ENCODE measurements at regions not wholly inside any gene's neighbourhood (a gene's known extent, or its start where the extent isn't known, plus 50 kb on each side); places are given as distances from the start of the nearest gene placed in this dataset.

DNA sequence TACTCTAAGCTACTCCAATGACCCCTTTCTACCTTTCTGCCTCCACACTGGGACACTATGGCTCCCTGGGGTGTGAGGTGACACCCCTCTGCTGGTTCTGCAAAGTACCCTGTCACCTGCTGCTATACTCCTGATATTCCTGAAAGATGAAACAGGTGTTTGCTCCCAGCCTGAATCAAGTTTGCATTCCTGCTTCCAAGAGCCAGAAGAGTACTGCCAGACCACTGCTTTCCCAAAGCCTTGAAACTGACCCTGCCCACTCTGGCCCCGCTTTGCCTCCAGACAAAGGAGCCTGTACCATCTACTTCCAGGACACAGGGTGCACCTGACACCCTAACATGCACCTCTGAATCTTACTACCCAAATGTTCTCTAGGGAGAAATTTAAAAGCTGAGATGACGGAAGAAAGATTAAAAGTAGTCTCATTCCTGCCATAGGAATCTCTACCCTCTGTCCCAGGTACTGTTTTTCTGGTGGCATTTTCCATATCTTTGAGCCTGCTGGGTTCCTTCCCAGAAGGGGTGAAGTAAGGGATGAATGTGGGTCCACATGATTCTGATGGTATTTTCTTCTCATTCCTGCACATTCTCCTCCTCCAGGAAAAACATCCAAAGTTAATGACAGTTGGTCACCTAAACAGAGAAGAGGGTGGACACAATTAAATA lies 70.3 kb upstream of the DUSP10 start:
- DNase-seq (ENCODE audit: low spot score) = no peak

DNA sequence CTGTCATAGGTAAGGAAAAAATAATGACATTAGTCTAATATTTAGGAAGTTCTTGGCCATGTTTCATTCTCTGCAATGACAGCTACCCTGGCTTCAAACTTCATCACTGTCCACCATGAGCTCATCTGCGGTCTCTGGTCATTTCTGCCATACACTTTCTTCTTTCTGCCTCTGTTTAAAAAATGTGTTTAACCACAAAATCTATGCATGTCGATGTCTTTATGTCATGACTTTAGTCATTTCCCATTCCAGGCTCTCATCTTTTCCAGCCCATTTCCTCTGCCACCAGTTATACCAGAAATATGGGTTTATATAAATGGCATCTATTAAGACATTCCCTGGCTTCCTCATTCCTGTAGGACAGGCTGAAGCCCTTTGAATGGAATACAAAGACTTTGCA lies 68.5 kb upstream of the DUSP10 start:
- no peak for DNase-seq (ENCODE audit: low spot score)

DNA sequence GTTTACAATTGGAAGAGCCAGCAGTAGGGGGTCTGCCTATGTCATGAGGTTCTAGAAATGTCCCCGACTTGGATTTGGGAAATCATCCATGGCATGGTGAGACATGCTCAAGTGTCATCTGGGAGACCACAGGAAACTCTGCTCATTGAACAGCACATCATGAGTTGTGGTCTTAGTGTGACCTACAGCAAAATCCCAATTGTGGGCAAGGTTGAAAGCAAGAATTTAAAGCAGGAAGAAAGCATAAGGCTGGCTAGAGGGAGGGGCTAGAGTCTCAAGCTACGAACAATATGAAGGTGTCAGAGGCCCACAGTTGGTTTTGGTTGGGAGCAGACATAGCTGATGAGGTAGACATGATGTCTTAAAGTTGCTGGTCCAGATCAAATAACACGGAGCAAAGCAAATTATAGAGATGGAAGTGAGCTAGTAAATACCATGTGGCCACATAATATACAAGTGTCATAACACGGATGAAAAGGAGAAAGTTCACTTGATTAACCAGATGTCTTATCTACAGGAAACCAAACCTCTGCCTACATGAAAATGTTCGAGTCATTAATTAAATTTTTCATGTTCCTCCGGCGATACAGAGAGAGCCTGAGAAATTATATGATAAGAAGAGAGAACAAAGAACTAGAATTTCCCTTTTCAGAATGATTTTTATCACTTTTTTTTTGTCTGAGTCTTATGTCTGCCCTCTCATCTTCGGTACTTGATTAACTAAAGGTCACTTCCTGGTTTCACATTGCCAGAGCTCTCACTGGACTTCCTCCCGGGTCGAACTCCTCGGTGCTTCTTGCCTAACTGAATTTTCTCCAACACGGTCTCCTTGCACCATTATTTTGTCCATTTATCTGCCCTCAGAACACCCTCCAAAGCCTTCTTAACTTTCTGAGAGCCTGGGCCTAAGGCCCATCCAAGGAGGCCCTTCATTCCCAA lies 67.5 kb upstream of the DUSP10 start:
- DNase-seq (ENCODE audit: low spot score) = no peak

DNA sequence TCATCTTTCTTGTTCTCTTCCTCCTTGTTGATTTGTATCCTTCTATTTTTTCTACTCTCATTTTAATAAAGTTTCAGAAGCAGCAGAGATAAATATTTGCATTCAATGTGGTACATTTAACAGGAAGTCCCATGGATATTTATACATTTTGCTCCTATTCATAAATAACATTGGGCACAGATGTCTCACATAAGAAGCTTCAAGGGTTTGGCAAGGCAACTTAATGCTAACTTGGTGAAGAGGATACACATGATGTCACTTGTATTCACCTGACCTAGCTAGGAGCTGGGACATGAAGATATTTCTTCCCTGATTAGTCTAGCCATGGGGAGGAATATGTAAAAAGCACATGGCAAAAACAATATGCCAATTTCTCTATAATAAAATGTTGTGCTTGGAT lies 65.1 kb upstream of the DUSP10 start:
- no peak for DNase-seq (ENCODE audit: low spot score)

DNA sequence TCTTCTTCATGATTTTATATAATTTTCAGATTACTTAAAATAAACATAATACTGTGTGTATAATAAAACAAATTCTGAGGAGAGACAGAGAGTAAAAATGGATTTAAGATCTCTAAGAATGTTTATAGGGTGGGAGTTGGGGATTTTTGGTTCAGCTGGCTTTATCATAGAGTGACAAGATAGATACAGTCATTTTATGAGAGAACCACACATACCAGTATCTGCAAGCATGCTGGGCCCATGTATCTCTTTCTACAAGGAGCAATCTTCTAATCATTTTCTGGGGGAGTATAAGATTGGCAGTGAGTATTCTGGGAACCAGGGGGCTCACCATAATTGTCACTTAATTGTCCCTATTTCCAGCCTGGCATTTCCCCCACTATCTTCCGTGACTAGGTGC lies 64.3 kb upstream of the DUSP10 start:
- DNase-seq (ENCODE audit: low spot score) = no peak

DNA sequence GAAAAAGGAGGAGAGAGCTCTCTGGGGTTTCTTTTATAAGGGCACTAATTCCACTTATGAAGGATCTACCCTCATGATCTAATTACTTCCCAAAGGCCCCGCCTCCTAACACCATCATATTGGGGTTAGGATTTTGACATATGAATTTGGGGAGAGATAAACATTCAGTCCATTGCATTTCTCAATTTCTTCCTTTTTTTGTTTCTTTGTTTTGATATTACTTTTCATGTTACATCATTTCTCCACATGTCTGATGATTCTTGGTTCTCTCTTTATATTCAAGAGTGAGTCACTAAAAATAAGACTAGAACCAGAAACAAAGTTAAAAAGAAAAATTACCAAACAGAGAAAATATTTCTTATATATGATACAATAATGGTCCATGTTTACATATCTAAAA lies 63.2 kb upstream of the DUSP10 start:
- no peak for DNase-seq (ENCODE audit: low spot score)

DNA sequence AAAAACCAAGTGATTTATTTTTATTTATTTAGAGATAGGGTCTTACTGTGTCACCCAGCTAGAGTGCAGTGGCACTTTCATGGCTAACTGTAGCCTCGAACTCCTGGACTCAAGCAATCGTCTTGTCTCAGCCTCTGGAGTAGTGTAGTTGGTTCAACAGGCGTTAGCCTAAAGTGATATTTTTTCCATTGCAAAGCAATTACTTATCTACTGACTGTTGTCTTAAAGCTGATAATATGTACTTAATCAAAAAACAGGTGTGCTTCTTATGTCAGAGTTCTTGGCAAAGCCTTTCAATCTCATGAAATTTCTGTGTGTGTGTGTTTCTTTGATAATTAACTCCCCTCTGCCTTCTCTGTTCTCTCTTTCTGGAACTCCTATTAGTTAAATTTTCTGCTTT lies 62.4 kb upstream of the DUSP10 start:
- DNase-seq (ENCODE audit: low spot score) = no peak

DNA sequence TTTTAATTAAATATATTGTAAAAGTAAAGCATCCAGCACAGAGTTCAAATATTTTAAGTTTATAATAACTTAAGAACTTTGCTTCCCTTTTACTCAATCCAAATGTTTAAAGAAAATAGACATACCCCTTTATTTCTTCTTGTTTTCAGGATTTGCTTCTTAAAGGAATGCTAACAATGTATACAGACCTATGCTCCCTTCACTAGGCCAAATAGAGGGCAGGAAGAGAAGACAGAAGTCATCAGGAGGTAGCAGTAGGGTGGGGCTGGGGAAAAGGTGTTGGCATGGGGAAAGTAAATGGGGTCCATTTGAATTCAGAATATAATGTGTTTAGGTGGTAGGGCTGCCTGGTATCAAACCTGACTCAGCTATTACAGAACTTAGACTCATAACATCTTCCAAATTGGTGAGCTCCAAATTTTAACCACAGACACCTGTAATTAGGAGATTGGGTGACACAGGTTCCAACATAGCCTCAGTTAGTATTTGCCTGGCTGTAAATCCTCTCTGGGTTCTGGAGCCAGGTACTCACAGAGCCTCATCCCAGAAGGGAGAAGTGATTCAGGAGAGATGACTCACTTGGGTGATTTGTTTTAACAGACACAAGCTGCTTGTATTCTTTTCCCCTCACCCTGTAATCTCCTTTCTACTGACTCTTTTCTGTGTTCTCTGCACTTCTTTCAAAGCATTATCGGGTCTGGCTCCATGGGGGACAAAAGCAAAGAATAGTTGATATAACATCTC lies 60.1 kb upstream of the DUSP10 start:
- no peak for DNase-seq (ENCODE audit: low spot score)

DNA sequence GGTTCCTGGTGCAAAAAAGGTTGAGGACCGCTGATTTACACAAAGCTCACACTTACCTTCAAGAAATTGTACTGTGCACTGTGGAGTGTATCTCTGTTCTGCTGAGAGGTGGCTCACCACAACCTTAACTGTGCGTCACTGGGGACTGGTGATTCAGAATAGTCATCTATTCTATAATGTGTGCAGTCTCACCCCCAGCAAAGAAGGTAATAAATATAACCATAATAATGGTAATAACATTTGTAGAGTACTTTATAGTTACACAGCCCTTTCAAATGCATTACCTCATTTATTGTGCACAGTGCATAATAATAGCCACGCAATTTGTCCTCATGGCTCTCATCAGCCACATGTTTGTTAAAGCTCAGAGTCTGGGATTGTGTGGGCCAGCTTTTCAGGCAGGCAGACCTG lies 59.4 kb upstream of the DUSP10 start:
- no peak for DNase-seq (ENCODE audit: low spot score)

DNA sequence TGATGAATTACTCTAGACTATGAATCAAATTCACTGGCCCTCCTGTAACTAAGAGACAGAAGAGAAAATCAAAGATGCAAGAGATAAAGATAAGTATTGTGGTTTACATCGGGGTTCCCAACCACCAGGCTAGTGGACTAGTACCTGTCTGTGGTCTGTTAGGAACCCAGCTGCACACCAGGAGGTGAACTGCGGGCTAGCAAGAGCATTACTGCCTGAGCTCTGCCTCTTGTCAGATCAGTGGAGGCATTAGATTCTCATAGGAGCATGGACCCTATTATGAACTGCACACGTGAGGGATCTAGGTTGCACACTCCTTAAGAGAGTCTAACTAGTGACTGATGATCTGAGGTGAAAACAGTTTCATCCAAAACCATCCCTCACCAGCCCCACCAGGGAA lies 58.9 kb upstream of the DUSP10 start:
- DNase-seq (ENCODE audit: low spot score) = no peak

DNA sequence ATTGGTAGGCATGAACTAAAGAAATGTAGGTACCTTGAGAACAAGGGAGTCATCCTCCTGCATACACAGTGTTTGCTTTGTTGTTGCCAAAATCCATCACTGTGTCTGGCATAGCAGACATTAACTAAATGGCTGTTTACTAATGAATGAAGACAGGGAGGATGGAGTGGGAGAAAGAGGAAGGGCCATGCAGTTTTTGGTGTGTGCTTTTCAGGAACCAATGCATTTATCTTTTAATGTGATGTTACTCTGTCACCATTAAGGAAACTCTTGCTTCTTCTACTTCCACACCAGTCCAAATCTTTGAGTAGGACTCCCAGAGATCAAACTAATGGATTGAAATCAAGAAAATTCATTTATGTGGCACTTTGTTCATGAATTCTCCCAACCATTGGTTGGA lies 55.6 kb upstream of the DUSP10 start:
- no peak for DNase-seq (ENCODE audit: low spot score)

DNA sequence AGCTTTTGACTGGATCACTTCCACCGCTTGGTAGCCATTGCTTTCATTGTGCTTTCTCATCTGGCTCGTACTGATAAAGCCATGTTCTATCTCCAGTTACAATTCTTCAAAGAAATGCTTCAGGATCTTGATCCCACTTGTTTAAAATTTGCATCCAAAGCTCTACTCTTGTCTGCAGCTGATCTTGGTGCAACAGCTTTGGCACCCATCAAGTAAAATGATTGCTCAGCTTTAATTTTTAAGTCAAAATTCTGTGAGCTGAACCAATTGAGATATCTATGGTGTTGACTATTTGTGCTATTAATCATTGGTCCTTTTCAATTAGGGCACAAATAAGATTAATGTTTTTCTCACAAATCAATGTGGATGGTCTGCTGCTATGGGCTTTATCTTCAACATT lies 54.8 kb upstream of the DUSP10 start:
- DNase-seq (ENCODE audit: low spot score) = no peak

DNA sequence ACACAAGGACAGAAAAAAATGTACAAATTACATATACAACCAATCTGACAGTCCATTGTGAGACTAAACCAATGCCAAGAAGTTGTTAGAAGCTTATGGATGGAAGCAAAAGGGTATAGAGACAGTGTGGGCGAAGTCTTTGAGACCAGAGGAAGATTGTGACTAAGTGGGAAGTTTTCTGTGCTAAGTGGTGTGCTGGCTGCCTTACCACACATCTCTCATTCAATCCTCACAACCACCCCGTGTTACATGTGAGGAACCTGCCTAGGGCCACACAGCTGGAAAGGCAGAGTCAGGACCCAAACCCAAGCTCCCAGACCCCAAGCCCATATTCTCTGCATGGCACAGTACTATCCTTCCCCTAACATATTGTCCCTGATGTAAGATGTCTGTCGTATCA lies 53.5 kb upstream of the DUSP10 start:
- DNase-seq (ENCODE audit: low spot score) = no peak

DNA sequence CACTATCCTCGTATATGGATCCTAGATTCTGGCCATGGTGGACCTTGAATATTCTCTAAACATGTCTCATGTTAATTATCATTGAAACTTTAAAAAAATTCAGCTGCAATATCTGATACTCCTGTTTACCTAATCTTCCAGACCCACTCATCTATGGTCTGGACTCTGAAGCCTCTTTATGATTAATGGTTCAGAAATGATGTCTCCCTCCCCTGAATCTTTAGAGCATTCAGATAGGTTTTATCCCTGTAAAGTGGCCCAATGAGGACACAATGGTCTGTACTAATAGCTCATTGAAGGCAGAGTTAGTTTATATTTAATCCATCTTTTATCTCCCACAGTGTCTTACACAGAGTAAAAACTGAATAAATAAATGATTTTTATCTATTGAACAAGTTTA lies 53.0 kb upstream of the DUSP10 start:
- no peak for DNase-seq (ENCODE audit: low spot score)

DNA sequence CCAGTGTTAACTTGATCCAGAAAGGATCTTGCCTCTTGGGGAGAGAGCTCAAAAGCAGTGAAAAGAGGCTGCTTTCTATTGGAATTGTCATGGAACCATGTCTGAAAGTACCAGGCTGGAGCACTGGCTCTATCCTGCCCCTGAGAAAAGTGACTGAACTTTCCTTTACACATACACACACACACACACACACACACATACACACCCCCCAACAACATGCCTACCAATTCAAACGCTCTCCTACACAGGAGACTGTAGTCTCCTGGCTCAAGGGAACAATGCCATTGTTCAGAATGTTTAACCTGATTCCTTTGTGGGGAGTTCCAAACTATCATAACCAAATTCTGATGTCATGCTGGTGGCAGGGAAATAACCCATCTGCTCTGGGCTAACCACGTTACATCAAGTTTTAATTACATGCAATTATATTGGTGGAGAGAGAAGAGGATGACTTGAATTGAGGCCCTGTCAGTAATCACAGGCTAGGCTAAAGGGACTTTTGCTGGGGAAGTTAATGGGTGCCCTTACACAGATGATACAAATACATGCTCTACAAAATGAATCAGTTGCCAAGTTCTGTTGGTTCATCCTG lies 52.3 kb upstream of the DUSP10 start:
- DNase-seq (ENCODE audit: low spot score) = no peak

DNA sequence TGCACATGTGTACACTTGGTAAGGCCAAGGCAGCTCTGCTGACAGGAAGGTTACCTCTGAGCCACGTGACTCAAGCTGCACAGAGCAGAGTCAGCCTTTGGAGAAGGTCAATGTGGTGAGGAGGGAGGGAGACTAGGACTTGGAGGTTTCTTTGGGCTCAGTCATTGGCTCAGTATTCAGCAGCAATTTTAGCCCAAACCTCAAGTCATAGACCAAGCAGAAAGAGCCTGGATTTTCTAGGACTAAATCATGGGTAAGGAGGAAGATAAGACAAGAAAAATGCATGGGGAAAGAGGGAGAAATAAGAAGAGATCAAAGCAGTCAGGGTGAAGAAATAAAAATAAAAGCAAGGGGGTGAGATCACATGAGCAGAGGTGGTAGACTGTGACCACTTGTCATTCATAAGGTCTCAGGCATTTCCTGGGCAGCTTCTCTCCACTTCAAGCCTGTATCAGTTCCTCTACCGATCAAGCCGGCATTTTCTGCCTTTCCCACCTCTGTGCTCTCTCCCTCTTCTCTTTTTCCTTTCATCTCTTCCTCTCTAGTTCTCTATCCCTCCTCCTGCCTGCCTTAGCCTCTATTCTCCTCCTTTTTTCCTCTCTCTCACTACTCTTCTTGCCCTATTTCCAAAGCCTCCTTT lies 51.7 kb upstream of the DUSP10 start:
- no peak for DNase-seq (ENCODE audit: low spot score)

DNA sequence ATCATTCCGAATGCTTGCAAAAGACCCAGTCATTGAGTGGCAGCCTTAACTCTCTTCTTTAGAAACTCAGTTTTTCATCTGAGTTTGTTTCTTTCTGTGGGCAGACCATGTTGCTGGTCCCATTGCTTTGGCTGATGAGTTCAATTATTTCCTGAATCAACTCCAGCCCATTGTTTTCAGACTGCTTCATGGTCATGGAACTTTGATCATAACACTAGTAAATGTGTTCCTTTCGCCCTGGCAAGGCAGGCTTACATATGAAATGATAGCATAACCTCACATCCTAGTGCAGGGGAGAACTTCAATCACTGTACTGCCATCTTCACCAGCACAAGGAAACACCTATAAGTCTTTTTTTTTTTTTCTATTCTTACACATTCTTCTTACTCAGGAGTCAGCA lies 50.0 kb upstream of the DUSP10 start:
- DNase-seq (ENCODE audit: low spot score) = no peak

Data from hematopoietic multipotent progenitor cell treated with erythropoietin and hydrocortisone succinate and interleukin-3 and kit ligand, for 17 days (in vitro differentiated cells).